Naive thymus-derived CD4-positive, alpha-beta T cell (primary cell): ENCODE measurements at regions not wholly inside any gene's neighbourhood (a gene's known extent, or its start where the extent isn't known, plus 50 kb on each side); places are given as distances from the start of the nearest gene placed in this dataset.

Source experiments
- ATAC-seq: fragments of 150-1000 bp; cut with Tn5 transposase; 2 replicates; pipeline ENCODE4 v1.10.0; 2021; ENCODE audit warnings: mild to moderate bottlenecking, moderate library complexity
- CTCF ChIA-PET: fragments of 350-600 bp; sonication (Branson Sonifier 250); formaldehyde crosslinking; loops from one replicate; lab custom pipeline; 2021; ENCODE audit warnings: antibody characterized with exemption; lab: Charles Lee
- POLR2A ChIA-PET: fragments of 350-600 bp; sonication (Branson Sonifier 250); formaldehyde crosslinking; loops from one replicate; lab custom pipeline; 2021; ENCODE audit warnings: antibody characterized with exemption, inconsistent platforms; lab: Charles Lee
- DNase-seq, 9 donors: peaks; one replicate each; pipeline versions ENCODE4 v3.0.0 to v3.0.0-alpha.2; 2020 to 2022; ENCODE audit warnings: mixed read lengths in 1 of 9
- H3K27ac ChIP-seq: one replicate; pipeline ENCODE4 v1.7.0; 2013; ENCODE audit warnings: mild to moderate bottlenecking, low read depth, low read length, moderate library complexity
- H3K27me3 ChIP-seq, 2 donors: one replicate each; pipeline ENCODE4 v1.7.0; 2013; ENCODE audit warnings: low read length in 2 of 2, mild to moderate bottlenecking in 2 of 2, moderate library complexity in 2 of 2; ENCODE audit not compliant: control insufficient read depth in 2 of 2, insufficient read depth in 2 of 2
- H3K36me3 ChIP-seq, 3 experiments: 1 replicate in 2 of 3; 2 replicates in 1 of 3; pipeline ENCODE4 v1.7.0; 2013; ENCODE audit warnings: low read length in 3 of 3, mild to moderate bottlenecking in 3 of 3, moderate library complexity in 1 of 3; ENCODE audit not compliant: insufficient read depth in 3 of 3, control insufficient read depth in 2 of 3
- H3K4me1 ChIP-seq, 2 donors: one replicate each; pipeline ENCODE4 v1.7.0; 2013; ENCODE audit warnings: low read length in 2 of 2, mild to moderate bottlenecking in 2 of 2, moderate library complexity in 1 of 2; ENCODE audit not compliant: control insufficient read depth in 2 of 2, insufficient read depth in 2 of 2
- H3K4me3 ChIP-seq: 2 replicates; pipeline ENCODE4 v1.7.0; 2013; ENCODE audit warnings: mild to moderate bottlenecking, low read length
- H3K9me3 ChIP-seq, 3 experiments: 1 replicate in 2 of 3; 2 replicates in 1 of 3; pipeline ENCODE4 v1.7.0; 2013; ENCODE audit warnings: low read length in 3 of 3; ENCODE audit not compliant: control insufficient read depth in 2 of 3
- H3K27ac Mint-ChIP-seq, 9 donors: one replicate each; pipeline ENCODE4 v1.8.0; 2020 to 2022; ENCODE audit warnings: mixed read lengths in 9 of 9, mild to moderate bottlenecking in 8 of 9, moderate library complexity in 5 of 9, inconsistent platforms in 2 of 9
- H3K27me3 Mint-ChIP-seq, 5 donors: one replicate each; pipeline ENCODE4 v1.8.0; 2021 to 2022; ENCODE audit warnings: mixed read lengths in 5 of 5, mild to moderate bottlenecking in 1 of 5
- H3K36me3 Mint-ChIP-seq, 5 donors: one replicate each; pipeline ENCODE4 v1.8.0; 2020 to 2022; ENCODE audit warnings: mixed read lengths in 5 of 5, mild to moderate bottlenecking in 3 of 5, inconsistent platforms in 1 of 5
- H3K4me1 Mint-ChIP-seq, 7 donors: one replicate each; pipeline ENCODE4 v1.8.0; 2020 to 2022; ENCODE audit warnings: mixed read lengths in 7 of 7, mild to moderate bottlenecking in 3 of 7, inconsistent platforms in 1 of 7
- H3K4me3 Mint-ChIP-seq, 10 donors: one replicate each; pipeline ENCODE4 v1.8.0; 2020 to 2022; ENCODE audit warnings: mild to moderate bottlenecking in 10 of 10, mixed read lengths in 10 of 10, moderate library complexity in 6 of 10, inconsistent platforms in 2 of 10
- H3K9me3 Mint-ChIP-seq, 11 donors: one replicate each; pipeline ENCODE4 v1.8.0; 2020 to 2022; ENCODE audit warnings: mixed read lengths in 11 of 11, mild to moderate bottlenecking in 4 of 11, inconsistent platforms in 1 of 11, moderate library complexity in 1 of 11
- intact Hi-C, 2 donors: fragments of 100-400 bp; cut with micrococcal nuclease; formaldehyde crosslinking; loops; one replicate each; pipeline ENCODE4 v1.15.1; 2023

DNA sequence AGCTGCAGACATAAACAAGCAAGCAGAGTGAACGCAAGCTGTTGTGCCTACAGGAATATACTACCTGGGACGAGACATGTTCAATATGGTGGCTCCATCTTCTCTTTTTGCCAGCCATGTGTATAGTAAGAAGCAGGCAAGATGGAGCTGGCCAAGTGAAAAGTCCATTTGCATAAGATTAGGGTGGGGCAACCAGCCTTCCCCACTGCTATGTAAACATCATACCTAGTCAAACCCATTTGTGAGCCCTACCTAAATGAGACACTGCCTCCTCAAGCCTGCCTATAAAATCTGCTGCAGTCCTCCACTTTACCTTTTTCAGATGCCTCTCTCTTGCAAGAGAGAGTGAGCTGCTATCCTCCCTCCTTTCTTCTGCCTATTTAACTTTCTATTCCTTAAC lies 370.1 kb upstream of the PMFBP1 start:
- Mint-ChIP-seq H3K9me3 (peaks cover 0 to 14% (median 3%) of the 10 kb centered on the region in 11 donors), H3K4me3 (no peak overlapping the region), H3K27ac (no peak overlapping the region), H3K27me3 (no peaks in the 10 kb centered on the region), H3K36me3 (peaks cover 0 to 7% (median 0%) of the 10 kb centered on the region in 5 donors), H3K4me1 (no peaks in the 10 kb centered on the region)
- ChIA-PET POLR2A (no interaction called here), CTCF (interaction anchor here (0.6 kb wide), 1 partner anchor 34 kb away, joined by 3 read pairs; no protein-coding TSS in a partner anchor)
- H3K9me3 ChIP-seq: no peaks in the 10 kb centered on the region
- intact Hi-C loops: no loop called here
- no peak overlapping the region for H3K4me3 ChIP-seq
- ATAC-seq (no peak), DNase-seq (no peak)
- H3K4me1 ChIP-seq: no peaks in the 10 kb centered on the region
- H3K27ac ChIP-seq: no peak overlapping the region
- no peaks in the 10 kb centered on the region for H3K36me3 ChIP-seq
- no peaks in the 10 kb centered on the region for H3K27me3 ChIP-seq

GRCh38 chr16:72537664-72538063 lies 365.7 kb upstream of the PMFBP1 start:
- Histone ChIP-seq H3K4me3 (no peak overlapping the region), H3K4me1 (no peaks in the 10 kb centered on the region), H3K27ac (no peak overlapping the region), H3K9me3 (no peaks in the 10 kb centered on the region), H3K36me3 (no peaks in the 10 kb centered on the region), H3K27me3 (no peaks in the 10 kb centered on the region)
- no peak for ATAC-seq
- Mint-ChIP-seq H3K36me3 (peaks cover 0 to 4% (median 0%) of the 10 kb centered on the region in 5 donors), H3K27ac (no peak overlapping the region), H3K4me3 (no peak overlapping the region), H3K27me3 (no peaks in the 10 kb centered on the region), H3K4me1 (no peaks in the 10 kb centered on the region), H3K9me3 (peaks cover 0 to 2% (median 0%) of the 10 kb centered on the region in 11 donors)
- no peak for DNase-seq
- intact Hi-C loops: no loop called here
- POLR2A ChIA-PET: interaction anchor here (0.6 kb wide), 1 partner anchor 35 kb away, joined by 3 read pairs; no protein-coding TSS in a partner anchor
- CTCF ChIA-PET: no interaction called here

DNA sequence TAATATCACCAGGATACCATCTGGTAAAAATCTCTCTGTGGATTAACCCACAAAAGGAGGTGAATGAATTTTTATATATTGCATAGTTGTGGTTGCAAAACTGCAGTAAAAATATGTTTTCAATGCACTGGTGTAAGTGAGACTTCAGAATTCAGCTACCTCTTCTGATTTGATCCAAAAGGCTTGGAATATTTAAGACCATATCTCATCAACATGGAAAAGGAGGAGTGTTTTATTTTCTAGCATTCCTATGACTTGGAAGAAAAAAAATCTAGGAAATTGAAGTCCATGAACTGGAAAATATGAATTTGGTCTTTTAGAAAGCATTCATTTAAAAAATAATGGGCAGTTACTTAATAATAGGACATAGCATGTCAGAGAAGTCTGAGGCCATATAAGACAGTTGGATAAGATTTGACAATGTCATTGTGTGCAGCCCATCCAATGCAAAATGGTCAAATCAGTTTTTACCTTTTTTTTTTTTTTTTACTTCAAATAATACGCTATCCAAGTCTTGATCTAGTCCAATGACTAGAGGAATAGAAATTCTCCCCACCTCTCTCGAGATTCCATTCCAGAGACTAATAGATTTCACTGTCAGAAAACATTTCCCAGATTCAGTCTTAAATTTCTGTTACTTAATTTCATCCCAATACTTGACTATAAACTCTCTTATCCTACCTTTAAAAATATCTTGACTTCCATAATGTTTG lies 364.9 kb upstream of the PMFBP1 start:
- Mint-ChIP-seq H3K27ac (no peak overlapping the region), H3K4me1 (no peaks in the 10 kb centered on the region), H3K27me3 (peaks cover 0 to 1% (median 0%) of the 10 kb centered on the region in 5 donors), H3K4me3 (no peak overlapping the region), H3K36me3 (peaks cover 0 to 4% (median 0%) of the 10 kb centered on the region in 5 donors), H3K9me3 (peaks cover 0 to 4% (median 0%) of the 10 kb centered on the region in 11 donors)
- ChIA-PET CTCF (no interaction called here), POLR2A (no interaction called here)
- ATAC-seq (no peak), DNase-seq (no peak)
- Histone ChIP-seq H3K4me3 (no peak overlapping the region), H3K27ac (no peak overlapping the region), H3K36me3 (no peaks in the 10 kb centered on the region), H3K27me3 (no peaks in the 10 kb centered on the region), H3K4me1 (no peaks in the 10 kb centered on the region), H3K9me3 (no peaks in the 10 kb centered on the region)
- intact Hi-C loops: no loop called here

DNA sequence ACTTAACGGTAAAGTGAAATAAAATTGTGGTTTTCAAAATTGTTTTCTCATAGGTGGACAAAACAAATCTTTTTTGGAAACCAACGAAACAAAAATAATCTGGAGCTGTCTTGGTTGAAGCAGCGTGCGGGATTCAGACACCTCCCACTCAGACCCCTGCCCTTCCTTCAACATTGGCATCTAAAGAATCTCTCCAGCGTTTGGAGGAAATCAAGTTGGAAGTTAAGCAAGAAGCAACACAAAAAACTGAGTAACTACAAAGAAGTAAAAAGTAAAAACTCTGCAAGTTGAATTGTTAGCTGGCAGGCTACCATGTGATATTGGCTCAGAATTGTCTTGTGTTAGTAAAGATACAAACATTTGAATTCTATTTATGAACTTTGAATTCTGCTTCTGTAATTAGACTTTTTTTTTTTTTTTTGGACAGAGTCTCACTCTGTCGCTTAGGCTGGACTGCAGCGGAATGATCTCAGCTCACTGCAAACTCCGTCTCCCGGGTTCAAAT lies 361.0 kb upstream of the PMFBP1 start:
- no peak overlapping the region for H3K27ac ChIP-seq
- intact Hi-C loops: no loop called here
- no peak overlapping the region for H3K27ac Mint-ChIP-seq
- ChIA-PET POLR2A (no interaction called here), CTCF (no interaction called here)
- H3K36me3 Mint-ChIP-seq: peaks cover 0 to 4% (median 0%) of the 10 kb centered on the region in 5 donors
- H3K9me3 ChIP-seq: no peaks in the 10 kb centered on the region
- ATAC-seq (no peak), DNase-seq (no peak)
- H3K4me3 Mint-ChIP-seq: no peak overlapping the region
- H3K9me3 Mint-ChIP-seq: peaks cover 0 to 24% (median 6%) of the 10 kb centered on the region in 11 donors
- H3K36me3 ChIP-seq: no peaks in the 10 kb centered on the region
- H3K27me3 ChIP-seq: no peaks in the 10 kb centered on the region
- no peaks in the 10 kb centered on the region for H3K4me1 ChIP-seq
- H3K4me1 Mint-ChIP-seq: no peaks in the 10 kb centered on the region
- peaks cover 0 to 6% (median 0%) of the 10 kb centered on the region in 5 donors for H3K27me3 Mint-ChIP-seq
- no peak overlapping the region for H3K4me3 ChIP-seq

DNA sequence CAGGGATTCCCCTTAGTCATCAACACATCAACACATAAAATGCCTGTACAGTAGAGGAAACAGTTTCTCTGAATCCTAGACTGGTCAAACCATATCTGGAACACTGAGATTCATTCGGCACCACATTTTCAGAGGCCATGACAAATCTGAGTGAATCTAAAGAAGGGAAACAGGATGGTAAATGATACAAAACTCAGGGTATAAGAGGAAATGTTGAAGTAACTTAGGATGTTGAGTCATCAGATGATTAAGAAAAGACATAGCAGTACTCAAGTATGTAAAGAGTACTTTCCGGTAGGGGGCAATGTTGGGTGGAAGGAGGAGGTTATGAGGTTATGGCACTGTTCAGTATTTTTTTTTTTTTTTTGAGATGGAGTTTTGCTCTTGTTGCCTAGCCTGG lies 358.5 kb upstream of the PMFBP1 start:
- H3K4me3 Mint-ChIP-seq: no peak overlapping the region
- CTCF ChIA-PET: no interaction called here
- Histone ChIP-seq H3K4me3 (no peak overlapping the region), H3K27me3 (no peaks in the 10 kb centered on the region), H3K36me3 (no peaks in the 10 kb centered on the region), H3K4me1 (no peaks in the 10 kb centered on the region), H3K27ac (no peak overlapping the region), H3K9me3 (no peaks in the 10 kb centered on the region)
- POLR2A ChIA-PET: no interaction called here
- H3K36me3 Mint-ChIP-seq: peaks cover 0 to 4% (median 0%) of the 10 kb centered on the region in 5 donors
- peaks cover 0 to 26% (median 8%) of the 10 kb centered on the region in 11 donors for H3K9me3 Mint-ChIP-seq
- peaks cover 0 to 6% (median 0%) of the 10 kb centered on the region in 5 donors for H3K27me3 Mint-ChIP-seq
- DNase-seq (no peak), ATAC-seq (no peak)
- intact Hi-C loops: no loop called here
- no peaks in the 10 kb centered on the region for H3K4me1 Mint-ChIP-seq
- no peak overlapping the region for H3K27ac Mint-ChIP-seq

- ChIA-PET CTCF (no interaction called here), POLR2A (no interaction called here)
- ATAC-seq (no peak), DNase-seq (no peak)
- Histone ChIP-seq H3K36me3 (no peaks in the 10 kb centered on the region), H3K4me1 (no peaks in the 10 kb centered on the region), H3K4me3 (no peak overlapping the region), H3K27ac (no peak overlapping the region), H3K27me3 (no peaks in the 10 kb centered on the region), H3K9me3 (no peaks in the 10 kb centered on the region)
- peaks cover 0 to 5% (median 3%) of the 10 kb centered on the region in 5 donors for H3K36me3 Mint-ChIP-seq
- intact Hi-C loops: no loop called here
- no peaks in the 10 kb centered on the region for H3K4me1 Mint-ChIP-seq
- H3K9me3 Mint-ChIP-seq: peaks cover 0 to 30% (median 9%) of the 10 kb centered on the region in 11 donors
- no peaks in the 10 kb centered on the region for H3K27me3 Mint-ChIP-seq
- H3K4me3 Mint-ChIP-seq: no peak overlapping the region
- H3K27ac Mint-ChIP-seq: no peak overlapping the region
Measured at GRCh38 chr16:72523087-72523486, 351.1 kb upstream of the PMFBP1 start.

GRCh38 chr16:72517154-72517553 lies 345.2 kb upstream of the PMFBP1 start:
- no peak overlapping the region for H3K27ac ChIP-seq
- H3K4me3 Mint-ChIP-seq: no peak overlapping the region
- ATAC-seq: no peak
- H3K4me3 ChIP-seq: no peak overlapping the region
- no peak for DNase-seq
- H3K27me3 Mint-ChIP-seq: no peaks in the 10 kb centered on the region
- no peaks in the 10 kb centered on the region for H3K4me1 Mint-ChIP-seq
- H3K9me3 Mint-ChIP-seq: peaks cover 0 to 12% (median 5%) of the 10 kb centered on the region in 11 donors
- no peaks in the 10 kb centered on the region for H3K4me1 ChIP-seq
- peaks cover 0 to 5% (median 0%) of the 10 kb centered on the region in 5 donors for H3K36me3 Mint-ChIP-seq
- ChIA-PET POLR2A (no interaction called here), CTCF (no interaction called here)
- no peak overlapping the region for H3K27ac Mint-ChIP-seq
- no peaks in the 10 kb centered on the region for H3K36me3 ChIP-seq
- H3K9me3 ChIP-seq: no peaks in the 10 kb centered on the region
- intact Hi-C loops: no loop called here
- no peaks in the 10 kb centered on the region for H3K27me3 ChIP-seq
